Fibroblast of lung (primary cell): ENCODE measurements at regions not wholly inside any gene's neighbourhood (a gene's known extent, or its start where the extent isn't known, plus 50 kb on each side); places are given as distances from the start of the nearest gene placed in this dataset.

Experiments used
- CTCF ChIP-seq, 2 donors: IDR thresholded peaks in 1 of 2; conservative IDR thresholded peaks in 1 of 2; 1 replicate in 1 of 2; 2 replicates in 1 of 2; pipeline ENCODE4 v1.5.1; 2011 to 2012; ENCODE audit warnings: low read length in 2 of 2, control low read depth in 1 of 2, inconsistent platforms in 1 of 2, low read depth in 1 of 2, mild to moderate bottlenecking in 1 of 2
- EZH2 ChIP-seq: IDR thresholded peaks from 2 replicates; pipeline ENCODE4 v1.5.1; 2012; ENCODE audit warnings: low read length, control low read depth, mild to moderate bottlenecking; ENCODE audit errors: missing control alignments

- TF ChIP-seq CTCF (conservative IDR thresholded peaks at IDR 0.05 in 1 of 2, IDR thresholded peaks at IDR 0.05 in 1 of 2; ENCODE audit: low read depth in 1 of 2, low read length in 2 of 2) (no peak), EZH2 (no peak)
These were observed 168.6 kb downstream of the ACER2 start for GRCh38 chr9:19577411-19577810.
